GM12878 (cell line): ENCODE measurements at regions not wholly inside any gene's neighbourhood (a gene's known extent, or its start where the extent isn't known, plus 50 kb on each side); places are given as distances from the start of the nearest gene placed in this dataset.

Experiments used
- ATAC-seq: fragments of 200-7000 bp; cut with Tn5 transposase; 3 replicates; pipeline ENCODE4 v1.9.1; 2020; ENCODE audit warnings: mild to moderate bottlenecking, moderate library complexity
- BruUV-seq: library from RNA; stranded (reverse); fragments of 400-500 nt; replicated peaks from 2 replicates; lab custom pipeline; 2021; lab: Mats Ljungman, UMichigan
- CTCF ChIA-PET: fragments of 300-600 bp; sonication (Branson Sonifier 250); formaldehyde crosslinking; extraction: SDS; loops from one replicate; lab custom pipeline; 2021; ENCODE audit warnings: inconsistent platforms; lab: Yijun Ruan, JAX
- POLR2A ChIA-PET: fragments of 350-600 bp; formaldehyde crosslinking; extraction: SDS; loops from one replicate; lab custom pipeline; 2021; ENCODE audit warnings: inconsistent platforms; lab: Charles Lee
- RAD21 ChIA-PET: fragments of 300-600 bp; sonication (Branson Sonifier 250); formaldehyde crosslinking; loops from one replicate; lab custom pipeline; 2023; ENCODE audit warnings: antibody characterized with exemption; ENCODE audit not compliant: unreplicated experiment; lab: Charles Lee
- SMC1A ChIA-PET: fragments of 300-600 bp; sonication (Branson Sonifier 250); formaldehyde crosslinking; loops from one replicate; lab custom pipeline; 2023; ENCODE audit not compliant: unreplicated experiment, uncharacterized antibody; lab: Charles Lee
- DNase-seq: peaks from one replicate; pipeline ENCODE4 v3.0.0-alpha.2; 2011; ENCODE audit warnings: low read depth, low spot score
- FAIRE-seq: peaks from 3 replicates; lab custom pipeline; 2011; peaks lifted over from hg19 to GRCh38; lab: Jason Lieb, UNC
- H2AFZ ChIP-seq: 2 replicates; pipeline ENCODE4 v1.6.0; 2011; ENCODE audit warnings: low read depth, low read length, control low read depth; ENCODE audit not compliant: control insufficient read depth
- H3K27ac ChIP-seq: 2 replicates; pipeline ENCODE4 v1.5.1; 2011; ENCODE audit warnings: control low read depth; ENCODE audit not compliant: control insufficient read depth, insufficient read depth
- H3K27me3 ChIP-seq, 2 experiments: replicated peaks in 1 of 2; 2 replicates each; pipeline versions ENCODE4 v1.6.0 to v1.6.1; 2011; ENCODE audit warnings: low read length in 1 of 2; ENCODE audit not compliant: control insufficient read depth in 2 of 2, insufficient read depth in 2 of 2
- H3K36me3 ChIP-seq, 2 experiments: 2 replicates each; pipeline ENCODE4 v1.5.1; 2011; ENCODE audit warnings: low read length in 1 of 2; ENCODE audit not compliant: control insufficient read depth in 2 of 2, insufficient read depth in 2 of 2
- H3K4me1 ChIP-seq: 2 replicates; pipeline ENCODE4 v1.6.1; 2011; ENCODE audit warnings: mild to moderate bottlenecking, low read length, moderate library complexity, mixed read lengths; ENCODE audit not compliant: control insufficient read depth, insufficient read depth
- H3K4me2 ChIP-seq: 2 replicates; pipeline ENCODE4 v1.6.0; 2011; ENCODE audit warnings: control low read depth; ENCODE audit not compliant: control insufficient read depth, insufficient read depth
- H3K4me3 ChIP-seq: fragments of 200-600 bp; sonication (generic); 2 replicates; pipeline ENCODE4 v1.5.1; 2016
- H3K79me2 ChIP-seq: 2 replicates; pipeline ENCODE4 v1.6.0; 2011; ENCODE audit warnings: low read length; ENCODE audit not compliant: control insufficient read depth, insufficient read depth
- H3K9ac ChIP-seq: 2 replicates; pipeline ENCODE4 v1.8.0; 2011; ENCODE audit warnings: low read length, control low read depth, mixed read lengths; ENCODE audit not compliant: control insufficient read depth, insufficient read depth
- H3K9me3 ChIP-seq: replicated peaks from 3 replicates; pipeline ENCODE4 v1.5.1; 2011; ENCODE audit warnings: mild to moderate bottlenecking, low read length; ENCODE audit not compliant: control insufficient read depth, insufficient read depth
- H4K20me1 ChIP-seq: 2 replicates; pipeline ENCODE4 v1.6.0; 2011; ENCODE audit not compliant: control insufficient read depth, insufficient read depth
- CBFB ChIP-seq: IDR thresholded peaks from 2 replicates; pipeline ENCODE4 v1.6.1; 2016; ENCODE audit warnings: antibody characterized with exemption, low read depth
- CEBPB ChIP-seq, 2 experiments: fragments of 150-350 bp in 1 of 2; IDR thresholded peaks; 2 replicates each; pipeline ENCODE4 v1.6.1; 2012 to 2014; ENCODE audit warnings: low read depth in 2 of 2, low read length in 2 of 2, borderline replicate concordance in 1 of 2, inconsistent platforms in 1 of 2
- EGR1 ChIP-seq, 2 experiments: IDR thresholded peaks; 1 replicate in 1 of 2; 2 replicates in 1 of 2; pipeline ENCODE4 v1.6.1; 2011 to 2012; ENCODE audit warnings: low read depth in 2 of 2, low read length in 2 of 2, borderline replicate concordance in 1 of 2, mild to moderate bottlenecking in 1 of 2, moderate library complexity in 1 of 2
- MTA3 ChIP-seq: IDR thresholded peaks from 2 replicates; pipeline ENCODE4 v1.6.1; 2012; ENCODE audit warnings: low read length, inconsistent platforms, borderline replicate concordance
- NR2C1 ChIP-seq: fragments of 450-650 bp; IDR thresholded peaks from 2 replicates; pipeline ENCODE4 v1.6.1; 2017; ENCODE audit warnings: antibody characterized with exemption, mild to moderate bottlenecking, moderate library complexity
- NRF1 ChIP-seq: conservative IDR thresholded peaks from 2 replicates; pipeline ENCODE4 v1.6.1; 2011; ENCODE audit warnings: mild to moderate bottlenecking, low read depth, low read length, improper control_type of control experiment
- POLR2AphosphoS2 ChIP-seq: IDR thresholded peaks from 2 replicates; pipeline ENCODE4 v1.6.1; 2011; ENCODE audit warnings: low read depth, mild to moderate bottlenecking, low read length, improper control_type of control experiment, moderate library complexity
- RAD21 ChIP-seq: IDR thresholded peaks from 2 replicates; pipeline ENCODE4 v1.6.1; 2011; ENCODE audit warnings: mild to moderate bottlenecking, low read depth, low read length, moderate library complexity; ENCODE audit not compliant: insufficient read depth
- RUNX3 ChIP-seq: IDR thresholded peaks from 2 replicates; pipeline ENCODE4 v1.6.1; 2012; ENCODE audit warnings: low read length, inconsistent platforms
- TCF7 ChIP-seq: IDR thresholded peaks from 2 replicates; pipeline ENCODE4 v1.6.1; 2014; ENCODE audit warnings: antibody characterized with exemption, borderline replicate concordance
- YY1 ChIP-seq: IDR thresholded peaks from 2 replicates; pipeline ENCODE4 v1.6.1; 2011; ENCODE audit warnings: low read depth, mild to moderate bottlenecking, low read length
- ZNF207 ChIP-seq: fragments of 450-650 bp; IDR thresholded peaks from 2 replicates; pipeline ENCODE4 v1.6.1; 2014; ENCODE audit warnings: antibody characterized with exemption, mild to moderate bottlenecking, borderline replicate concordance
- WGBS: methylation state at CpG from one replicate; pipeline ENCODE4 v1.1.6; 2016; ENCODE audit warnings: low lambda C conversion rate; ENCODE audit not compliant: insufficient replicate concordance, insufficient coverage; ENCODE audit errors: missing lambda C conversion rate; 5-methylcytosine and 5-hydroxymethylcytosine counted together
- in situ Hi-C: fragments of 300-500 bp; cut with MboI; formaldehyde crosslinking; loops from 9 replicates; pipeline ENCODE4 v1.14.3; 2018; ENCODE audit warnings: mixed read lengths
- intact Hi-C: fragments of 100-400 bp; cut with micrococcal nuclease; formaldehyde crosslinking; loops from one replicate; pipeline ENCODE4 v1.14.2; 2022; ENCODE audit not compliant: unreplicated experiment
- TF ChIP-seq, protein P1 (sequence below): fragments of 150-350 bp; IDR thresholded peaks from 2 replicates; pipeline ENCODE4 v1.6.1; 2016; ENCODE audit warnings: low read depth, low read length

DNA sequence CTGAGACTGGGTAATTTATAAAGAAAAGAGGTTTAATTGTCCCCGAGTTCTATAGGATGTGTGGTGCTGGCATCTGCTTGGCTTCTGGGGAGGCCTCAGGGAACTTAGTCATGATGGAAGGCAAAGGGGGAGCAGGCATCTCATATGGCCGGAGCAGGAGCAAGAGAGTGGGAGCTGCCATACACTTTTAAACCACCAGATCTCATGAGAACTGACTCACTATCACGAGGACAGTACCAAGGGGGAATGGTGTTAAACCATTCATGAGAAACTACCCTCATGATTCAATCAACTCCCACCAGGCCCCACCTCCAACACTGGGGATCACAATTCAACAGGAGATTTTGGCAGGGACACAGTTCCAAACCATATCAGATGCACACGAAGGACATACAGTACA, 199.9 kb upstream of the DPP6 start:
- SMC1A ChIA-PET: no interaction called here
- TF ChIP-seq RUNX3 (no peak), EGR1 (IDR thresholded peaks at IDR 0.05; ENCODE audit: borderline replicate concordance in 1 of 2, low read depth in 2 of 2, low read length in 2 of 2) (no peak)
- no peak overlapping the region for H3K4me2 ChIP-seq
- CTCF ChIA-PET: no interaction called here
- intact Hi-C loops: no loop called here
- H3K27me3 ChIP-seq: no peaks in the 10 kb centered on the region
- DNase-seq (no peak), ATAC-seq (no peak), FAIRE-seq (no peak)
- H3K9me3 ChIP-seq: no peaks in the 10 kb centered on the region
- POLR2A ChIA-PET: no interaction called here
- H3K9ac ChIP-seq: no peak overlapping the region
- 7% methylated on average over 4 of the region's 4 CpGs for WGBS
- RAD21 ChIA-PET: no interaction called here
- no peaks in the 10 kb centered on the region for H3K4me1 ChIP-seq
- H3K36me3 ChIP-seq: no peaks in the 10 kb centered on the region
- no peaks in the 10 kb centered on the region for H4K20me1 ChIP-seq
- no peak overlapping the region for H3K4me3 ChIP-seq
- no peak overlapping the region for H2AFZ ChIP-seq
- no peak overlapping the region for H3K27ac ChIP-seq
- no TSS peak for BruUV-seq
- in situ Hi-C loops: no loop called here
- H3K79me2 ChIP-seq: no peaks in the 10 kb centered on the region

DNA sequence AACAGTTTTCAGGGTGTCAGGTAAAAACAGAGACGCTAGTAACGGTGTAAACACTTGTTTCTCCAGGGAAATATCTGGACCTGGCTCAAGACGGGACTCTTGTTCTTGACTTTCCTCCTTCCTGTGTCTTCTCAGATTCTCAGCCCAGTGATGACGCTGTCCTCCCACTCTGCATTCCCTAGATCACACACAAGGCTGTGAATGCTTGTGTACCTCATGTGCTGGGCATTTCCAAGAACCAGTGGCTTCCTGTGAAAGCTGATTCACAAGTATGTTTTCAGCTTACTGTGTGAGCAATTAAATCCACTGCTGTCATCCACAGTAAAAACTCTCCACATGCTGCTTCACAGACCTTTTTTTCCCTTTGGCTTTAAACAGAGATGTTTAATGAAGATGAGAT, 193.8 kb upstream of the DPP6 start:
- no TSS peak for BruUV-seq
- no peaks in the 10 kb centered on the region for H3K4me1 ChIP-seq
- RAD21 ChIA-PET: no interaction called here
- 19% methylated on average over 4 of the region's 4 CpGs for WGBS
- intact Hi-C loops (no loop called here), in situ Hi-C loops (no loop called here)
- no peaks in the 10 kb centered on the region for H3K79me2 ChIP-seq
- no peaks in the 10 kb centered on the region for H3K9me3 ChIP-seq
- no peak for ATAC-seq
- POLR2A ChIA-PET: no interaction called here
- no peak overlapping the region for H3K4me3 ChIP-seq
- H3K27ac ChIP-seq: no peak overlapping the region
- SMC1A ChIA-PET: interaction anchor here (0.8 kb wide), 1 partner anchor 49 kb away, joined by 3 read pairs; no protein-coding TSS in a partner anchor
- no peak for DNase-seq
- TF ChIP-seq TCF7 (no peak), YY1 (no peak), NR2C1 (no peak), CBFB (no peak), POLR2AphosphoS2 (no peak), CEBPB (IDR thresholded peaks at IDR 0.05; ENCODE audit: borderline replicate concordance in 1 of 2, low read depth in 2 of 2, low read length in 2 of 2) (no peak), MTA3 (no peak), ZNF207 (no peak), NRF1 (no peak), RAD21 (no peak)
- TF ChIP-seq, protein P1, sequence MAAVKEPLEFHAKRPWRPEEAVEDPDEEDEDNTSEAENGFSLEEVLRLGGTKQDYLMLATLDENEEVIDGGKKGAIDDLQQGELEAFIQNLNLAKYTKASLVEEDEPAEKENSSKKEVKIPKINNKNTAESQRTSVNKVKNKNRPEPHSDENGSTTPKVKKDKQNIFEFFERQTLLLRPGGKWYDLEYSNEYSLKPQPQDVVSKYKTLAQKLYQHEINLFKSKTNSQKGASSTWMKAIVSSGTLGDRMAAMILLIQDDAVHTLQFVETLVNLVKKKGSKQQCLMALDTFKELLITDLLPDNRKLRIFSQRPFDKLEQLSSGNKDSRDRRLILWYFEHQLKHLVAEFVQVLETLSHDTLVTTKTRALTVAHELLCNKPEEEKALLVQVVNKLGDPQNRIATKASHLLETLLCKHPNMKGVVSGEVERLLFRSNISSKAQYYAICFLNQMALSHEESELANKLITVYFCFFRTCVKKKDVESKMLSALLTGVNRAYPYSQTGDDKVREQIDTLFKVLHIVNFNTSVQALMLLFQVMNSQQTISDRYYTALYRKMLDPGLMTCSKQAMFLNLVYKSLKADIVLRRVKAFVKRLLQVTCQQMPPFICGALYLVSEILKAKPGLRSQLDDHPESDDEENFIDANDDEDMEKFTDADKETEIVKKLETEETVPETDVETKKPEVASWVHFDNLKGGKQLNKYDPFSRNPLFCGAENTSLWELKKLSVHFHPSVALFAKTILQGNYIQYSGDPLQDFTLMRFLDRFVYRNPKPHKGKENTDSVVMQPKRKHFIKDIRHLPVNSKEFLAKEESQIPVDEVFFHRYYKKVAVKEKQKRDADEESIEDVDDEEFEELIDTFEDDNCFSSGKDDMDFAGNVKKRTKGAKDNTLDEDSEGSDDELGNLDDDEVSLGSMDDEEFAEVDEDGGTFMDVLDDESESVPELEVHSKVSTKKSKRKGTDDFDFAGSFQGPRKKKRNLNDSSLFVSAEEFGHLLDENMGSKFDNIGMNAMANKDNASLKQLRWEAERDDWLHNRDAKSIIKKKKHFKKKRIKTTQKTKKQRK: no peak
- CTCF ChIA-PET: no interaction called here
- H3K4me2 ChIP-seq: no peak overlapping the region
- no peak overlapping the region for H2AFZ ChIP-seq
- FAIRE-seq: no peak
- no peak overlapping the region for H3K9ac ChIP-seq
- H3K27me3 ChIP-seq: no peaks in the 10 kb centered on the region
- H4K20me1 ChIP-seq: no peaks in the 10 kb centered on the region
- H3K36me3 ChIP-seq: no peaks in the 10 kb centered on the region
